ENCODE measurements at regions not wholly inside any gene's neighbourhood (a gene's known extent, or its start where the extent isn't known, plus 50 kb on each side); places are given as distances from the start of the nearest gene placed in this dataset.
"Not testable (repeated sequence)": the region's sequence is repeated elsewhere in the genome, so short reads cannot be mapped to it uniquely, and the experiment has no call there.

DNA sequence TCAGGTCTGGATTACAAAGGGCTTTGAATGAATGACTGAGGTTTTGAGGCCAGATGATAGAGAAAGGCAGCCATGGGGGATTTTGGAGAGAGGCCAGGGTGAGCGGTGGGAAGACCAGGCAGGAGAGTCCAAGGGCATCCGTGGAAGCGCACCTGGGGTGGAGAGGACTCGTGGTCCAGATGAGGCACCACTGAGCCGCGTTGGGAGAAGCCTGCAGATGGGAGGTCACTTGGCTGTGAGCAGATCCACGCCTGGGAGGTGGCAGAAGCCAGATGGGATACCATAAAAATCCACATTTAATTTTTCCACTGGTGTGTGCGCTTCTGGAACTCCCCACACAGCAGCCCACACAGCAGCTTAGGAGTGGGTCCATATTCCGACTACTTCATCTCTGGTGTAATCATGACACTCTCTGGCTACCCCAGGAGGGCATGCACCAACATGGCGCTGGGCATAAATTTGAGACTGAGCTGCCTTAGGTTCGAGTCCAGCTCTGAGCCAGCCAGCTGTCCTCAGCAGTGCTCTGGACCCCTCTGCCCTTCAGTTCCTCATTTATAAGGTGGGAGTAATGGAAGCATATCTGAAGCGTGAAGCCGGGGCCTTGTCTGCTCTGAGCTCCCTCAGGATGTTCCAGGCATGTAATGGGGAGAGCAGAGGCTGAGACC is 90.2 kb upstream of the FAM20C start:
- no peak overlapping the region for H3K27ac Mint-ChIP-seq
- peaks cover 48% of the 10 kb centered on the region for H3K4me1 Mint-ChIP-seq
- peaks cover 42% of the 10 kb centered on the region for H3K36me3 Mint-ChIP-seq
- DNase-seq (ENCODE audit: low spot score) (no peak), ATAC-seq (no peak)
- no peak overlapping the region for H3K4me3 Mint-ChIP-seq
- no peaks in the 10 kb centered on the region; the same call in none of the 2 replicates for H3K27me3 Mint-ChIP-seq (ENCODE audit: low read depth)
- peaks cover 22% of the 10 kb centered on the region for H3K9me3 Mint-ChIP-seq
- TF ChIP-seq, protein P1, sequence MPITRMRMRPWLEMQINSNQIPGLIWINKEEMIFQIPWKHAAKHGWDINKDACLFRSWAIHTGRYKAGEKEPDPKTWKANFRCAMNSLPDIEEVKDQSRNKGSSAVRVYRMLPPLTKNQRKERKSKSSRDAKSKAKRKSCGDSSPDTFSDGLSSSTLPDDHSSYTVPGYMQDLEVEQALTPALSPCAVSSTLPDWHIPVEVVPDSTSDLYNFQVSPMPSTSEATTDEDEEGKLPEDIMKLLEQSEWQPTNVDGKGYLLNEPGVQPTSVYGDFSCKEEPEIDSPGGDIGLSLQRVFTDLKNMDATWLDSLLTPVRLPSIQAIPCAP (CRISPR knock-in tag; IDR thresholded peaks at IDR 0.05): no peak
- TF ChIP-seq TEAD4 (CRISPR knock-in tag; IDR thresholded peaks at IDR 0.05) (no peak), FOXK1 (CRISPR knock-in tag; IDR thresholded peaks at IDR 0.05) (no peak), IRF2 (CRISPR knock-in tag; IDR thresholded peaks at IDR 0.05; ENCODE audit: borderline replicate concordance, low read depth) (no peak)
- ChIA-PET CTCF (no interaction called here), POLR2A (no interaction called here)

DNA sequence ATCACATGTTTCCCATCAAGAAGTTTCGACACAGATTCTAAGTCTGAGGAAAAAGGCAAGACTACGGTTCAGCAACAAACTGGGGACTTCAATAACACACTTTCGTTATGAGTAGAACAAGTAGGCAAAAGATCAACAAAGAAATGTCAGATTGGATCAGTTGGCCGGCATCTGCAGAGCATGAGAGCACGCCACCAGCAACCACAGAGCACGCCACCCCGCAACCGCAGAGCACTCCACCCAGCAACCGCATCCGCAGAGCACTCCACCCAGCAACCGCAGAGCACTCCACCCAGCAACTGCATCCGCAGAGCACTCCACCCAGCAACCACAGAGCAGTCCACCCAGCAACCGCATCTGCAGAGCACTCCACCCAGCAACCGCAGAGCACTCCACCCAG is 89.7 kb upstream of the FAM20C start:
- no peak for ATAC-seq
- Mint-ChIP-seq H3K9me3 (peaks cover 22% of the 10 kb centered on the region), H3K27me3 (ENCODE audit: low read depth) (no peaks in the 10 kb centered on the region; the same call in none of the 2 replicates), H3K36me3 (peaks cover 39% of the 10 kb centered on the region), H3K27ac (no peak overlapping the region), H3K4me1 (peaks cover 43% of the 10 kb centered on the region), H3K4me3 (no peak overlapping the region)
- CTCF ChIA-PET: no interaction called here
- POLR2A ChIA-PET: no interaction called here
- TF ChIP-seq ESRRA (CRISPR knock-in tag; IDR thresholded peaks at IDR 0.05; ENCODE audit: borderline replicate concordance): no peak
- TF ChIP-seq ZNF423 (CRISPR knock-in tag; IDR thresholded peaks at IDR 0.05): no peak
- no peak for TF ChIP-seq GTF2I (CRISPR knock-in tag; conservative IDR thresholded peaks at IDR 0.05)
- TF ChIP-seq ATF1 (CRISPR knock-in tag; IDR thresholded peaks at IDR 0.05): no peak
- no peak for TF ChIP-seq OVOL2 (CRISPR knock-in tag; IDR thresholded peaks at IDR 0.05; ENCODE audit: borderline replicate concordance)
- no peak for TF ChIP-seq MYBL2 (CRISPR knock-in tag; IDR thresholded peaks at IDR 0.05)
- TF ChIP-seq RORB (CRISPR knock-in tag; IDR thresholded peaks at IDR 0.05): no peak
- TF ChIP-seq, protein P2, sequence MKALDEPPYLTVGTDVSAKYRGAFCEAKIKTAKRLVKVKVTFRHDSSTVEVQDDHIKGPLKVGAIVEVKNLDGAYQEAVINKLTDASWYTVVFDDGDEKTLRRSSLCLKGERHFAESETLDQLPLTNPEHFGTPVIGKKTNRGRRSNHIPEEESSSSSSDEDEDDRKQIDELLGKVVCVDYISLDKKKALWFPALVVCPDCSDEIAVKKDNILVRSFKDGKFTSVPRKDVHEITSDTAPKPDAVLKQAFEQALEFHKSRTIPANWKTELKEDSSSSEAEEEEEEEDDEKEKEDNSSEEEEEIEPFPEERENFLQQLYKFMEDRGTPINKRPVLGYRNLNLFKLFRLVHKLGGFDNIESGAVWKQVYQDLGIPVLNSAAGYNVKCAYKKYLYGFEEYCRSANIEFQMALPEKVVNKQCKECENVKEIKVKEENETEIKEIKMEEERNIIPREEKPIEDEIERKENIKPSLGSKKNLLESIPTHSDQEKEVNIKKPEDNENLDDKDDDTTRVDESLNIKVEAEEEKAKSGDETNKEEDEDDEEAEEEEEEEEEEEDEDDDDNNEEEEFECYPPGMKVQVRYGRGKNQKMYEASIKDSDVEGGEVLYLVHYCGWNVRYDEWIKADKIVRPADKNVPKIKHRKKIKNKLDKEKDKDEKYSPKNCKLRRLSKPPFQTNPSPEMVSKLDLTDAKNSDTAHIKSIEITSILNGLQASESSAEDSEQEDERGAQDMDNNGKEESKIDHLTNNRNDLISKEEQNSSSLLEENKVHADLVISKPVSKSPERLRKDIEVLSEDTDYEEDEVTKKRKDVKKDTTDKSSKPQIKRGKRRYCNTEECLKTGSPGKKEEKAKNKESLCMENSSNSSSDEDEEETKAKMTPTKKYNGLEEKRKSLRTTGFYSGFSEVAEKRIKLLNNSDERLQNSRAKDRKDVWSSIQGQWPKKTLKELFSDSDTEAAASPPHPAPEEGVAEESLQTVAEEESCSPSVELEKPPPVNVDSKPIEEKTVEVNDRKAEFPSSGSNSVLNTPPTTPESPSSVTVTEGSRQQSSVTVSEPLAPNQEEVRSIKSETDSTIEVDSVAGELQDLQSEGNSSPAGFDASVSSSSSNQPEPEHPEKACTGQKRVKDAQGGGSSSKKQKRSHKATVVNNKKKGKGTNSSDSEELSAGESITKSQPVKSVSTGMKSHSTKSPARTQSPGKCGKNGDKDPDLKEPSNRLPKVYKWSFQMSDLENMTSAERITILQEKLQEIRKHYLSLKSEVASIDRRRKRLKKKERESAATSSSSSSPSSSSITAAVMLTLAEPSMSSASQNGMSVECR (CRISPR knock-in tag; IDR thresholded peaks at IDR 0.05; ENCODE audit: borderline replicate concordance): no peak
- TF ChIP-seq NFATC4 (CRISPR knock-in tag; IDR thresholded peaks at IDR 0.05): no peak
- TF ChIP-seq, protein P3, sequence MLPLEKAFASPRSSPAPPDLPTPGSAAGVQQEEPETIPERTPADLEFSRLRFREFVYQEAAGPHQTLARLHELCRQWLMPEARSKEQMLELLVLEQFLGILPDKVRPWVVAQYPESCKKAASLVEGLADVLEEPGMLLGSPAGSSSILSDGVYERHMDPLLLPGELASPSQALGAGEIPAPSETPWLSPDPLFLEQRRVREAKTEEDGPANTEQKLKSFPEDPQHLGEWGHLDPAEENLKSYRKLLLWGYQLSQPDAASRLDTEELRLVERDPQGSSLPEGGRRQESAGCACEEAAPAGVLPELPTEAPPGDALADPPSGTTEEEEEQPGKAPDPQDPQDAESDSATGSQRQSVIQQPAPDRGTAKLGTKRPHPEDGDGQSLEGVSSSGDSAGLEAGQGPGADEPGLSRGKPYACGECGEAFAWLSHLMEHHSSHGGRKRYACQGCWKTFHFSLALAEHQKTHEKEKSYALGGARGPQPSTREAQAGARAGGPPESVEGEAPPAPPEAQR (CRISPR knock-in tag; IDR thresholded peaks at IDR 0.05): no peak
- TF ChIP-seq PRRX2 (CRISPR knock-in tag; IDR thresholded peaks at IDR 0.05): no peak
- TF ChIP-seq ZNF121 (CRISPR knock-in tag; IDR thresholded peaks at IDR 0.05): no peak
- no peak for TF ChIP-seq HMGA2 (CRISPR knock-in tag; IDR thresholded peaks at IDR 0.05)
- no peak for TF ChIP-seq ZNF232 (CRISPR knock-in tag; IDR thresholded peaks at IDR 0.05)
- no peak for TF ChIP-seq ZNF263 (CRISPR knock-in tag; IDR thresholded peaks at IDR 0.05; ENCODE audit: low read depth)
- no peak for TF ChIP-seq SMAD4 (CRISPR knock-in tag; IDR thresholded peaks at IDR 0.05)
- TF ChIP-seq, protein P4, sequence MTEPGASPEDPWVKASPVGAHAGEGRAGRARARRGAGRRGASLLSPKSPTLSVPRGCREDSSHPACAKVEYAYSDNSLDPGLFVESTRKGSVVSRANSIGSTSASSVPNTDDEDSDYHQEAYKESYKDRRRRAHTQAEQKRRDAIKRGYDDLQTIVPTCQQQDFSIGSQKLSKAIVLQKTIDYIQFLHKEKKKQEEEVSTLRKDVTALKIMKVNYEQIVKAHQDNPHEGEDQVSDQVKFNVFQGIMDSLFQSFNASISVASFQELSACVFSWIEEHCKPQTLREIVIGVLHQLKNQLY (CRISPR knock-in tag; IDR thresholded peaks at IDR 0.05): no peak
- TF ChIP-seq ZNF416 (CRISPR knock-in tag; IDR thresholded peaks at IDR 0.05): no peak
- TF ChIP-seq, protein P5, sequence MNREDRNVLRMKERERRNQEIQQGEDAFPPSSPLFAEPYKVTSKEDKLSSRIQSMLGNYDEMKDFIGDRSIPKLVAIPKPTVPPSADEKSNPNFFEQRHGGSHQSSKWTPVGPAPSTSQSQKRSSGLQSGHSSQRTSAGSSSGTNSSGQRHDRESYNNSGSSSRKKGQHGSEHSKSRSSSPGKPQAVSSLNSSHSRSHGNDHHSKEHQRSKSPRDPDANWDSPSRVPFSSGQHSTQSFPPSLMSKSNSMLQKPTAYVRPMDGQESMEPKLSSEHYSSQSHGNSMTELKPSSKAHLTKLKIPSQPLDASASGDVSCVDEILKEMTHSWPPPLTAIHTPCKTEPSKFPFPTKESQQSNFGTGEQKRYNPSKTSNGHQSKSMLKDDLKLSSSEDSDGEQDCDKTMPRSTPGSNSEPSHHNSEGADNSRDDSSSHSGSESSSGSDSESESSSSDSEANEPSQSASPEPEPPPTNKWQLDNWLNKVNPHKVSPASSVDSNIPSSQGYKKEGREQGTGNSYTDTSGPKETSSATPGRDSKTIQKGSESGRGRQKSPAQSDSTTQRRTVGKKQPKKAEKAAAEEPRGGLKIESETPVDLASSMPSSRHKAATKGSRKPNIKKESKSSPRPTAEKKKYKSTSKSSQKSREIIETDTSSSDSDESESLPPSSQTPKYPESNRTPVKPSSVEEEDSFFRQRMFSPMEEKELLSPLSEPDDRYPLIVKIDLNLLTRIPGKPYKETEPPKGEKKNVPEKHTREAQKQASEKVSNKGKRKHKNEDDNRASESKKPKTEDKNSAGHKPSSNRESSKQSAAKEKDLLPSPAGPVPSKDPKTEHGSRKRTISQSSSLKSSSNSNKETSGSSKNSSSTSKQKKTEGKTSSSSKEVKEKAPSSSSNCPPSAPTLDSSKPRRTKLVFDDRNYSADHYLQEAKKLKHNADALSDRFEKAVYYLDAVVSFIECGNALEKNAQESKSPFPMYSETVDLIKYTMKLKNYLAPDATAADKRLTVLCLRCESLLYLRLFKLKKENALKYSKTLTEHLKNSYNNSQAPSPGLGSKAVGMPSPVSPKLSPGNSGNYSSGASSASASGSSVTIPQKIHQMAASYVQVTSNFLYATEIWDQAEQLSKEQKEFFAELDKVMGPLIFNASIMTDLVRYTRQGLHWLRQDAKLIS (CRISPR knock-in tag; IDR thresholded peaks at IDR 0.05; ENCODE audit: borderline replicate concordance): no peak
- TF ChIP-seq ZBTB21 (CRISPR knock-in tag; IDR thresholded peaks at IDR 0.05; ENCODE audit: borderline replicate concordance): no peak
- DNase-seq (ENCODE audit: low spot score): no peak

DNA sequence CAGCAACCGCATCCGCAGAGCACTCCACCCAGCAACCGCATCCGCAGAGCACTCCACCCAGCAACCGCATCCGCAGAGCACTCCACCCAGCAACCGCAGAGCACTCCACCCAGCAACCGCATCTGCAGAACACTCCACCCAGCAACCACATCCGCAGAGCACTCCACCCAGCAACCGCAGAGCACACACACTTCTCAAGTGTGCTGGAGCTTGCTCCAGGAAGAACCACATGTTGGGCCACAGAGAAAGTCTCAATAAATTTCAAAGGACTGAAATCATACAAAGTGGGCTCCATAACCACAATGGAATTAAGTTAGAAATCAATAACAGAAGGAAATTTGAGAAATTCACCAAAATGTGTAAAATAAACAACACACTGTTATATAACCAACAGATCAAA is 88.4 kb upstream of the FAM20C start:
- H3K36me3 Mint-ChIP-seq: peaks cover 27% of the 10 kb centered on the region
- POLR2A ChIA-PET; CTCF ChIA-PET; H3K27ac Mint-ChIP-seq; H3K27me3 Mint-ChIP-seq (ENCODE audit: low read depth); ATAC-seq; H3K4me3 Mint-ChIP-seq; DNase-seq (ENCODE audit: low spot score): not testable (repeated sequence)
- H3K9me3 Mint-ChIP-seq: peaks cover 15% of the 10 kb centered on the region
- H3K4me1 Mint-ChIP-seq: peaks cover 35% of the 10 kb centered on the region
